SKM-1 (cell line): ENCODE measurements at regions not wholly inside any gene's neighbourhood (a gene's known extent, or its start where the extent isn't known, plus 50 kb on each side); places are given as distances from the start of the nearest gene placed in this dataset.

ENCODE experiments used
- DNase-seq: peaks from one replicate; lab custom pipeline; 2025; ENCODE audit not compliant: unreplicated experiment; lab: John Stamatoyannopoulos, UW

GRCh38 chr2:163370169-163370886 lies 365.5 kb downstream of the FIGN start:
- no peak for DNase-seq

GRCh38 chr2:163369111-163369510 lies 366.7 kb downstream of the FIGN start:
- DNase-seq = no peak

- no peak for DNase-seq
Observed at GRCh38 chr2:163368655-163369054, 367.2 kb downstream of the FIGN start.

DNA sequence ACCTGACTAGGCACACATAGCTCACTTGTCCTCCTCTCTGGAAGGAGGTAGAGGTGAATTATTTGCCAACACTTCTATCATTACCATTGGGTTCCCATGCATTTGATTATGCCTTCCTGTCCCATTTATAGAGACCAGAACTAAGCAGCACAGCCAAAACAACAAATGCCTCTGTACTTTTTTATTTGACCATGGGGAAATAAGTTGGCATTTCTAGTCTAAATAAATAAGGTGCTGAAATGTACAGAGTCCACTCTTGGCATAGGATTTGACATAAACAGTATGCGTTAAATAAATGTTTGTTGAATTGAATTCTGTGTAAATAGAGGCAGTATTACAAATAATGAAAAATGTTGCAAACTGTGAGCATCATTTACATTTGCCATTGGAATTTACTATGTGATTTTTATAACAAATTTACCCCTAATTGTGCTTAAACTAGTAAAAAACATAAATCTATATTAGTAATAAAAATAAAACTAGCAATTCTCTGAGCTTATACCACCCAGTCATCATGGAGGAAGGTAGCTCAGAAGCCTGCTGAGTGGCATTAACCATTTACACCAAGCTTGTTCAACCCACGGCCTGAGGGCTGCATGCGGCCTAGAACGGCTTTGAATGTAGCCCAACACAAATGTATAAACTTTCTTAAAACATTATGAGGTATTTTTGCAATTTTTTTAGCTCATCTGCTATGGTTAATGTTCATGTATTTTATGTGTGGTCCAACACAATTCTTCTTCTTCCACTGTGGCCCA lies 367.8 kb downstream of the FIGN start:
- DNase-seq = no peak

- no peak for DNase-seq
Observed at GRCh38 chr2:163364736-163365135, 371.1 kb downstream of the FIGN start.

DNA sequence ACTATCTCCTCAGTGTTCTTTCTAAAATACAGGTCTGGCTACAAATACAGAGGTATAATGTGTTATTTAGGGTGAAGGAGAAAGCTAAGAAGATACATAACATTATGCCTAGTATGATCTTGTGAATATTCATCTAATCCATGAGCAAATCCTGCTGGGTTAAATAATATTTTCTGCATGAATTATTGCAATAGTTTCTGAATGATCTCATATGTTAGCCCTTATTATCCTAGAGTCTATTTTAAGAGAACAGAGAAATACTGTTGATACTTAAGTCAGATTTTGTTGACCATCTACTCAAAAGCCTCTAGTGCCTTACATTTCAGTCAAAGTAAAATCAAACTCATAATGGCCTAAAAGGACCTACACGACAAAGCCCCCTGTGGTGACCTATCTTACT lies 382.3 kb downstream of the FIGN start:
- DNase-seq = no peak

- no peak for DNase-seq
Observed at GRCh38 chr2:163351966-163352365, 383.8 kb downstream of the FIGN start.

DNA sequence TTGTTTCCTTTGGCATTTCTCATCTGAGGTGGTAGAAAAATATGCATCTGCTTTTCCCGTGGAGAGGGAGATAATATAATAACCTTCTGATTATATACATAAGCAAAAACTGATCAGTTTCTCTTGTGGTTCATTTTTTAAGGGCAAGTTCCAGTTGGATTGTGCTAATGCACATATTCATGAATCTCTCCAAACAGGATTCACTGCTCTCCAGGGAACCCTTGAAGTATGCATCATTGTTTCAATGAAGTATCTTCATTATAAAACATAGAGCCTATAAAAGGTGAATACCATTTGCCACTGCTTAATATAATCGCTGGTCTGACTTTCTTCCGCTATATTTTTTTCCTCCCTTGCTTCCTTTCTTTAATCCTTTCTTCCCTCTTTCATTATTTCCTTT lies 384.7 kb downstream of the FIGN start:
- no peak for DNase-seq

- peak; percentile 76 for DNase-seq
Observed at GRCh38 chr2:163348857-163349380, 386.9 kb downstream of the FIGN start.

- no peak for DNase-seq
Observed at GRCh38 chr2:163347982-163348856, 387.6 kb downstream of the FIGN start.

- DNase-seq = peak; percentile 46
Observed at GRCh38 chr2:163345795-163346573, 389.8 kb downstream of the FIGN start.

DNA sequence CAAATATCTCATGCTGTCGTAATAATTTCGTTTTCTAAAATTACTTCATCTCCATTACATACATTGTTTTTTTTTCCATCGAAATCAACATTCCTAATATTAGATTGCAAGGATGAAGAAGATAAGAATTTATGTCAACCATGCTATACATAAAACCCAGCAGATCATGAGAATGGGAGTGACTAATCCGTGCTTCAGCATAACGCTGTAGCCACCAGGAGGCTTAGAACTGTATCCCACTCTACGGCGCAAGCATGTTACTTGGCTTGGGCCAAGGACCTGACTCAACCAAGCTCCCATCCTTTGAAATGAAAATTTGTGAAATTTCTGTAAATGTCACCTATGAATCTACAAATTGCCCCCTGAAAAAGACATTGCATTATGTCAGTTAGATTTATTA lies 392.5 kb downstream of the FIGN start:
- DNase-seq = no peak

DNA sequence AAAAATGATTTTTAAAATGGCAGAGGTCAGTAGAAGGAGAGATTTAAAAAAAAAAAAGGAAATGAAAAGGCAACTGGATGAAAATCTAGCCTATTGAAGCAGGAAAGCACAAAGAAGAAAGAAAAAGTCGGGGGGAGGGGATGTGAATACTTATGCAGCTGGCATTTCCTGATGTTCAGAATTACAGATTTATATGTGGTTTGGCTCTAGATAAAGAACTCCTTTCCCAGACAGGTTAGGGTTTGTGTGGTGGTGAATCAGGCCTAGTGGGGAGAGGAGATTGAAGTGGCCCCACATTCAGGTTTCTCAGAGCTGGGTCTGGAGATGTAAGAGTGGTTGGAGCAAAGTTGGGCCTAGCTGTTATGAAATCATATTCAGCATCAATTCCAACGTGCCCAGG lies 394.4 kb downstream of the FIGN start:
- no peak for DNase-seq

DNA sequence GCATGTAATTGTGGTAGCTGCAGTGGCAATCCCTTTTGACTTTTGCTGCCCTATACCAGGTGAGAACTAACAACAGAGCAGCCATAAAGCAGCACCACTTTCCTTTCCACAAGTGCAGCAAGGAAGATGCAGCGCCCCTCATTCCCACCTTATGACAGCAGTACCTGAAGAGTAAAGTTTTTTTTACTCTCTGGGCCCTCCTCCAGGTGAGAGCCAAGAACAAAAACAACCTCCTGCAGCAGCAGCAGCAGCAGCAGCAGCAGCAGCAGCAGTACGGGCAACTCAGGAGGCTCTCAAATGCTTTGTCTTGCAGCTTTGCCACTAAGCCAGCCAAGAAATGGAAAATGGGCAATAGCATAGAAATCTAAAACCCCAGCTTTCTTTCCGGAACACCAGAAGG lies 397.5 kb downstream of the FIGN start:
- DNase-seq = no peak

DNA sequence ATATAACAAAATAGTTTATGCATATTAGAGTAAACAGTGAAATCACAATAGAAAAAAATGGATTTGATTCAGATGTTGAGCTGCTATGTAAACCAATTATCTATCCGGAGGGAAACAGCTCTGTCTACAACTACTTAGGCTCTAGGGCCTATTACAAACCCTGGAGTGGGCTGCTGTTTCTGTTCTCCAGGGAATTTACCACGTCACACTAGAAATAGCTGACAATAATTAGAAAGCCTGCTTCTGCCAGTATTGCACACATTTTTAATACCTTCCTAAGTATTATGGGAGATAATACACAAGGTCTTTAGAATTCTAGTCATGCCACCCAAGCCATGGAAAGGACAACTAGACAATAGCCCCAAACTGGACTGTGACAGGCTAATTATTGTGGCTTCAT lies 411.1 kb downstream of the FIGN start:
- DNase-seq = no peak

DNA sequence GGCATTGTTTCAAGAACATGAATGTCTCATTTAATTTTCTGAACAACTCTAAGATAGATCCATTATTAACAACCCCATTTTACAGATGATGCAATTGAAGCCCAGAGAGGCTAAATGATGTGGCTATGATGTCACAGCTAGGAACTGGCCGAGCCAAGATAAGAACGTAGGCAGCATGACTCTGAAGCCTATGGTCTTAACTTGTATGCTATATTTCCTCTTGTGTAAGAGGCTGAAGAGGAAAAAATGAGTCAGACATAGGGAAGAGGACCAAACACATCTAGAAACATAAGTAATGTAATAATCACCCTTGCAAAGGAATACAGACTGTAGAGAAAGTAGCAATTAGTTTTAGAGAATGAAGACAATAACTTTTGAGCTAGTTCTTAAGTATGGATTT lies 416.8 kb downstream of the FIGN start:
- DNase-seq = no peak

DNA sequence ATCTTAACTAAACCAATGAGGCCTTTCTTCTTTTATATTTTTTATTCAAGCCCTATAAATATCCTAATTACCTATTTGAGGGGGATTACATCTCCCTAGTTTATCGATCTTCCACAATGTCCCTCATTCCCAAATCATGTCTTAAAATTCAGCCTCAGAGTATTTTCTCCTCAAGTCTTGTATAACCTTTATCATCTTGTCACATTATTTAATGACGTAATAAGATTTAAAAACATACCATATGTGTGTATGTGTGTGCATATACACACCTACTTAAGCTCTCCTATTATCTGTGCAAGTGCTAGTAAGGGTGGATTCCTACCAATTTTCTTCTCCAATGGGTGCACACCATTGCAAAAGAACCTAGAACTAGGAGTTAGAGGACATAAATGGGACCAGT lies 421.1 kb downstream of the FIGN start:
- DNase-seq = no peak

DNA sequence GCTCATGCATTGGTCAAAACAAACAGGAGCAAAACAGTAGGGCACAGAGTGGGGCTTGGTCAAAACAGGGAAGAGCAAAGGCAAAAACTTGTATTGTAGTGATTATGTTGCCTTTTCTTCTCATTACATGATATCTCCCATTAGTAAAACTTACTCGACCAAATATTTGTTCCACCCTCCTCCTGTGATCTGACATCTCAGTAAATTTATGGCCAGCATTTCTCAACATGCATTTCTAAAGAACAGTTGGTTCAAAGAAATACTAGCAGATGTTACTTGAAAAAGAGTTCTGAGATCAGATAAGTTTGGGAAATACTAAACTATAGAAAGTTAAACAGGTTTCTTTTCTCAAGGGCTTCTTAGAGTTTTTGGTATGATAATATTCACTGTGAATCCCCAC lies 423.1 kb downstream of the FIGN start:
- no peak for DNase-seq

DNA sequence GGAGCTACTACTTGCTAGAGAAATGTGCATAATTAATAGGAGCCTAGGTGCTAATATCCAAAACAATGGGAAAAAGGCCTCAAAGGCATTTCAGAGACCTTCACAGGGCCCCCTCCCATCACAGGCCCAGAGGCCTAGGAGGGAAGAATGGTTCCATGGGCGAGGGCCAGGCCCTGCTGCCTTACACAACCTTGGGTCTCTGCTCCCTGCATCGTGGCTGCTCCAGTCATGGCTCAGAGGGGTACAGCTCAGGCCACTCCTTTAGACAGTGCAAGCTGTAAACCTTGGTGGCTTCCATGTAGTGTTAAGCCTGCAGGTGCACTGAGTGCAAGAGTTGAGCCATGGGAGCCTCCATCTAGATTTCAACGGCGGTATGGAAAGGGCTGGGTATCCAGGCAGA lies 429.2 kb downstream of the FIGN start:
- no peak for DNase-seq

- DNase-seq = no peak
Observed at GRCh38 chr2:163302141-163302540, 433.7 kb downstream of the FIGN start.

DNA sequence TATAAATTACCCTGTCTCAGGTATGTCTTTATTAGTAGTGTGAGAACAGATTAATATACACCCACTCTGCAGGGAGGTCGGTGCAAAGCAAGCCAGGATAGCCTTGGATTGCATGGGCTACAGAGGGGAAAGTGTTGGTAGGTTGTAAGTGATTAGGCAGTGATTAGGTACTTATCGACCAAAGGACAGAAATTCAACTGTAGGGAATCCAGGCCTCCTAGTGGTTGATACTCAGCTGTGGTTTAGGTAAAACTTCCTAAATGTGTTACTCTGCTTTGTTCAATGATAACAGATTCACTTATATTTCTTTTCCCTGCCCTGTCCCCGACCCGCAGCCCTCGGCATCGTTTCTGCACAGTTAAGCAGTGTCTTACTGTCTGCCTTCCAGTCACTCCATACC lies 444.0 kb downstream of the FIGN start:
- DNase-seq = no peak
